MM.1S (cell line): ENCODE measurements at regions not wholly inside any gene's neighbourhood (a gene's known extent, or its start where the extent isn't known, plus 50 kb on each side); places are given as distances from the start of the nearest gene placed in this dataset.

Experiments used
- DNase-seq: peaks from one replicate; pipeline ENCODE4 v3.0.0-alpha.2; 2015
- H2AFZ ChIP-seq: fragments of 300-600 bp; sonication (generic); 2 replicates; pipeline ENCODE4 v1.6.0; 2016; ENCODE audit warnings: antibody characterized with exemption, low read length
- H3F3A ChIP-seq: fragments of 300-600 bp; sonication (generic); 2 replicates; pipeline ENCODE4 v1.6.1; 2016; ENCODE audit warnings: mild to moderate bottlenecking, antibody characterized with exemption, low read length, moderate library complexity, mixed read lengths; ENCODE audit not compliant: insufficient read depth
- H3K27ac ChIP-seq: fragments of 300-600 bp; sonication (generic); 2 replicates; pipeline ENCODE4 v1.5.1; 2016; ENCODE audit warnings: mild to moderate bottlenecking, low read length
- H3K27me3 ChIP-seq: fragments of 300-600 bp; sonication (generic); replicated peaks from 2 replicates; pipeline ENCODE4 v1.6.0; 2016; ENCODE audit warnings: low read length; ENCODE audit not compliant: insufficient read depth
- H3K36me3 ChIP-seq: fragments of 300-600 bp; sonication (generic); replicated peaks from 2 replicates; pipeline ENCODE4 v1.6.1; 2016; ENCODE audit warnings: mild to moderate bottlenecking, low read length, mixed read lengths; ENCODE audit not compliant: insufficient read depth
- H3K4me1 ChIP-seq: fragments of 300-600 bp; sonication (generic); 2 replicates; pipeline ENCODE4 v1.6.1; 2016; ENCODE audit warnings: low read length, mixed read lengths
- H3K4me2 ChIP-seq: fragments of 300-600 bp; sonication (generic); 2 replicates; pipeline ENCODE4 v1.6.0; 2016; ENCODE audit warnings: low read depth, low read length
- H3K4me3 ChIP-seq: fragments of 300-600 bp; sonication (generic); 2 replicates; pipeline ENCODE4 v1.5.1; 2016; ENCODE audit warnings: low read length, mixed read lengths
- H3K79me2 ChIP-seq: fragments of 300-600 bp; sonication (generic); 2 replicates; pipeline ENCODE4 v1.6.1; 2016; ENCODE audit warnings: mixed run types, low read length, mixed read lengths
- H3K9ac ChIP-seq: fragments of 300-600 bp; sonication (generic); 2 replicates; pipeline ENCODE4 v1.6.1; 2016; ENCODE audit warnings: low read length, mixed read lengths
- H3K9me2 ChIP-seq: fragments of 300-600 bp; sonication (generic); replicated peaks from 2 replicates; pipeline ENCODE4 v1.6.1; 2016; ENCODE audit warnings: mild to moderate bottlenecking, low read length, mixed read lengths; ENCODE audit not compliant: insufficient read depth
- H3K9me3 ChIP-seq: fragments of 300-600 bp; sonication (generic); replicated peaks from 2 replicates; pipeline ENCODE4 v1.6.1; 2016; ENCODE audit warnings: mild to moderate bottlenecking, low read length, mixed read lengths; ENCODE audit not compliant: insufficient read depth
- H4K20me1 ChIP-seq: fragments of 300-600 bp; sonication (generic); 2 replicates; pipeline ENCODE4 v1.6.1; 2016; ENCODE audit warnings: mild to moderate bottlenecking, low read length, moderate library complexity, mixed read lengths; ENCODE audit not compliant: insufficient read depth
- EZH2 ChIP-seq: fragments of 300-600 bp; sonication (generic); optimal IDR thresholded peaks from 2 replicates; pipeline ENCODE3; 2017; ENCODE audit warnings: low read depth, mild to moderate bottlenecking, antibody characterized with exemption, low read length, mixed read lengths
- EZH2phosphoT487 ChIP-seq: fragments of 300-600 bp; sonication (generic); IDR thresholded peaks from 2 replicates; pipeline ENCODE4 v1.6.1; 2018; ENCODE audit warnings: antibody characterized with exemption, low read length
- TF ChIP-seq, protein P1 (sequence below): fragments of 300-600 bp; sonication (generic); IDR thresholded peaks from 2 replicates; pipeline ENCODE4 v1.5.1; 2016; ENCODE audit warnings: antibody characterized with exemption, low read length, mixed read lengths

DNA sequence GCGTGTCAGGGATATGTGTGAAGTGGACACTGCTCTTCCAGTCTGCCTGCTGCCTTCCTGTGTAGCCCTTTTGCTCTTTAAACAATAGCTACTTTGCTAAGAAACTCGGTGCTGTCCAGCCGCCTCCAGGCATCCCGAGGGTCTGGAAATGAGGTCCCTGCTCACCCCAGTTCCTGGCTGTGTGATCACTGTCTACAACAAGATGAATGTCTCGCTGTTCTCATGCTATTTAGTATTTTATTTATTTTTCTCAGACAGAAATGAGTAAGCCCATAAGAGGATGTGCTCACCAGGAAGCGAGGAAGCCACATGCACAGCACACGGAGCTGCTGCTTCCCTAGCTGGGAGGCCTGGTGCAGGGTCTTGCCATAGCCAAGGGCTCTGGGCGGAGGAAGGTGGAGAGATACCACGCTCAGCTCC, 167.0 kb upstream of the PITRM1 start:
- Histone ChIP-seq H3K9ac (no peak overlapping the region), H3K27ac (no peak overlapping the region), H3K4me2 (no peak overlapping the region), H3K4me3 (no peak overlapping the region), H3K36me3 (no peaks in the 10 kb centered on the region), H3K9me2 (no peaks in the 10 kb centered on the region), H3F3A (no peaks in the 10 kb centered on the region), H3K79me2 (no peaks in the 10 kb centered on the region), H4K20me1 (no peaks in the 10 kb centered on the region), H2AFZ (no peak overlapping the region), H3K27me3 (no peaks in the 10 kb centered on the region), H3K4me1 (no peaks in the 10 kb centered on the region), H3K9me3 (no peaks in the 10 kb centered on the region)
- TF ChIP-seq EZH2phosphoT487 (no peak), EZH2 (no peak)
- TF ChIP-seq, protein P1, sequence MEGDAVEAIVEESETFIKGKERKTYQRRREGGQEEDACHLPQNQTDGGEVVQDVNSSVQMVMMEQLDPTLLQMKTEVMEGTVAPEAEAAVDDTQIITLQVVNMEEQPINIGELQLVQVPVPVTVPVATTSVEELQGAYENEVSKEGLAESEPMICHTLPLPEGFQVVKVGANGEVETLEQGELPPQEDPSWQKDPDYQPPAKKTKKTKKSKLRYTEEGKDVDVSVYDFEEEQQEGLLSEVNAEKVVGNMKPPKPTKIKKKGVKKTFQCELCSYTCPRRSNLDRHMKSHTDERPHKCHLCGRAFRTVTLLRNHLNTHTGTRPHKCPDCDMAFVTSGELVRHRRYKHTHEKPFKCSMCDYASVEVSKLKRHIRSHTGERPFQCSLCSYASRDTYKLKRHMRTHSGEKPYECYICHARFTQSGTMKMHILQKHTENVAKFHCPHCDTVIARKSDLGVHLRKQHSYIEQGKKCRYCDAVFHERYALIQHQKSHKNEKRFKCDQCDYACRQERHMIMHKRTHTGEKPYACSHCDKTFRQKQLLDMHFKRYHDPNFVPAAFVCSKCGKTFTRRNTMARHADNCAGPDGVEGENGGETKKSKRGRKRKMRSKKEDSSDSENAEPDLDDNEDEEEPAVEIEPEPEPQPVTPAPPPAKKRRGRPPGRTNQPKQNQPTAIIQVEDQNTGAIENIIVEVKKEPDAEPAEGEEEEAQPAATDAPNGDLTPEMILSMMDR: no peak
- no peak for DNase-seq

GRCh38 chr10:3339121-3339520, 166.5 kb upstream of the PITRM1 start:
- H3K27ac ChIP-seq: no peak overlapping the region
- no peak for TF ChIP-seq EZH2
- TF ChIP-seq EZH2phosphoT487: no peak
- TF ChIP-seq, protein P1: no peak
- H3K9ac ChIP-seq: no peak overlapping the region
- no peaks in the 10 kb centered on the region for H3K9me3 ChIP-seq
- H3K79me2 ChIP-seq: no peaks in the 10 kb centered on the region
- H3F3A ChIP-seq: no peaks in the 10 kb centered on the region
- H3K36me3 ChIP-seq: no peaks in the 10 kb centered on the region
- no peak for DNase-seq
- H3K9me2 ChIP-seq: no peaks in the 10 kb centered on the region
- H3K4me1 ChIP-seq: no peaks in the 10 kb centered on the region
- no peak overlapping the region for H2AFZ ChIP-seq
- no peaks in the 10 kb centered on the region for H3K27me3 ChIP-seq
- H3K4me2 ChIP-seq: no peak overlapping the region
- H4K20me1 ChIP-seq: no peaks in the 10 kb centered on the region
- H3K4me3 ChIP-seq: no peak overlapping the region

- Histone ChIP-seq H2AFZ (no peak overlapping the region), H3F3A (no peaks in the 10 kb centered on the region), H3K4me1 (no peaks in the 10 kb centered on the region), H3K9me2 (no peaks in the 10 kb centered on the region), H4K20me1 (no peaks in the 10 kb centered on the region), H3K4me3 (no peak overlapping the region), H3K4me2 (no peak overlapping the region), H3K9ac (no peak overlapping the region), H3K36me3 (no peaks in the 10 kb centered on the region), H3K27me3 (no peaks in the 10 kb centered on the region), H3K79me2 (no peaks in the 10 kb centered on the region), H3K9me3 (no peaks in the 10 kb centered on the region), H3K27ac (no peak overlapping the region)
- DNase-seq: no peak
- TF ChIP-seq EZH2phosphoT487 (no peak), EZH2 (no peak)
- TF ChIP-seq, protein P1: no peak
Measured at GRCh38 chr10:3337741-3338140, 165.2 kb upstream of the PITRM1 start.
